ENCODE measurements at regions not wholly inside any gene's neighbourhood (a gene's known extent, or its start where the extent isn't known, plus 50 kb on each side); places are given as distances from the start of the nearest gene placed in this dataset.

GRCh38 chr5:23012842-23013241 is 159.7 kb upstream of the CDH12 start:
- no peak for DNase-seq (ENCODE audit: extremely low spot score)
- ChIA-PET POLR2A (no interaction called here), CTCF (no interaction called here)
- no peak for TF ChIP-seq CTBP1 (IDR thresholded peaks at IDR 0.05; ENCODE audit: borderline replicate concordance)
- no peak for TF ChIP-seq LEF1 (IDR thresholded peaks at IDR 0.05; ENCODE audit: borderline replicate concordance)
- TF ChIP-seq BHLHE40 (IDR thresholded peaks at IDR 0.05; ENCODE audit: borderline replicate concordance): no peak
- TF ChIP-seq PKNOX1 (IDR thresholded peaks at IDR 0.05): no peak
- TF ChIP-seq FOXK2 (IDR thresholded peaks at IDR 0.05): no peak
- TF ChIP-seq NFRKB (IDR thresholded peaks at IDR 0.05): no peak
- no peak for TF ChIP-seq SP1 (IDR thresholded peaks at IDR 0.05)
- no peak for TF ChIP-seq FOXA1 (IDR thresholded peaks at IDR 0.05)
- TF ChIP-seq TARDBP (IDR thresholded peaks at IDR 0.05): no peak
- no peak for TF ChIP-seq HDGF (IDR thresholded peaks at IDR 0.05; ENCODE audit: borderline replicate concordance)
- TF ChIP-seq L3MBTL2 (conservative IDR thresholded peaks at IDR 0.05): no peak
- no peak for TF ChIP-seq SUZ12 (IDR thresholded peaks at IDR 0.05)
- no peak for TF ChIP-seq FOXM1 (IDR thresholded peaks at IDR 0.05; ENCODE audit: borderline replicate concordance)
- no peak for TF ChIP-seq ARNT (IDR thresholded peaks at IDR 0.05)
- no peak for TF ChIP-seq ELF4 (IDR thresholded peaks at IDR 0.05)

- ChIA-PET POLR2A (no interaction called here), CTCF (no interaction called here)
- no peak for DNase-seq (ENCODE audit: extremely low spot score)
- TF ChIP-seq ZNF384 (IDR thresholded peaks at IDR 0.05) (no peak), TARDBP (IDR thresholded peaks at IDR 0.05) (no peak), LEF1 (IDR thresholded peaks at IDR 0.05; ENCODE audit: borderline replicate concordance) (no peak), ELF4 (IDR thresholded peaks at IDR 0.05) (no peak), FOXA1 (IDR thresholded peaks at IDR 0.05) (no peak), FOXM1 (IDR thresholded peaks at IDR 0.05; ENCODE audit: borderline replicate concordance) (no peak), SUZ12 (IDR thresholded peaks at IDR 0.05) (no peak), BHLHE40 (IDR thresholded peaks at IDR 0.05; ENCODE audit: borderline replicate concordance) (no peak)
These were observed 154.6 kb upstream of the CDH12 start for GRCh38 chr5:23007762-23008161.

- TF ChIP-seq L3MBTL2 (conservative IDR thresholded peaks at IDR 0.05): no peak
- no peak for TF ChIP-seq BHLHE40 (IDR thresholded peaks at IDR 0.05; ENCODE audit: borderline replicate concordance)
- no peak for TF ChIP-seq SUZ12 (IDR thresholded peaks at IDR 0.05)
- no peak for TF ChIP-seq FOXA1 (IDR thresholded peaks at IDR 0.05)
- no peak for TF ChIP-seq TARDBP (IDR thresholded peaks at IDR 0.05)
- no peak for TF ChIP-seq NFRKB (IDR thresholded peaks at IDR 0.05)
- TF ChIP-seq ARNT (IDR thresholded peaks at IDR 0.05): no peak
- TF ChIP-seq FOXM1 (IDR thresholded peaks at IDR 0.05; ENCODE audit: borderline replicate concordance): no peak
- TF ChIP-seq HDGF (IDR thresholded peaks at IDR 0.05; ENCODE audit: borderline replicate concordance): no peak
- no peak for TF ChIP-seq PKNOX1 (IDR thresholded peaks at IDR 0.05)
- TF ChIP-seq SP1 (IDR thresholded peaks at IDR 0.05): no peak
- TF ChIP-seq ZNF384 (IDR thresholded peaks at IDR 0.05): no peak
- TF ChIP-seq LEF1 (IDR thresholded peaks at IDR 0.05; ENCODE audit: borderline replicate concordance): no peak
- no peak for TF ChIP-seq CTBP1 (IDR thresholded peaks at IDR 0.05; ENCODE audit: borderline replicate concordance)
- no peak for TF ChIP-seq FOXK2 (IDR thresholded peaks at IDR 0.05)
- no peak for TF ChIP-seq ELF4 (IDR thresholded peaks at IDR 0.05)
- ChIA-PET POLR2A (no interaction called here), CTCF (no interaction called here)
- DNase-seq (ENCODE audit: extremely low spot score): no peak
These were observed 154.1 kb upstream of the CDH12 start for GRCh38 chr5:23007236-23007635.

- ChIA-PET CTCF (no interaction called here), POLR2A (no interaction called here)
- no peak for TF ChIP-seq ELF4 (IDR thresholded peaks at IDR 0.05)
- TF ChIP-seq SUZ12 (IDR thresholded peaks at IDR 0.05): no peak
- TF ChIP-seq NFRKB (IDR thresholded peaks at IDR 0.05): no peak
- no peak for TF ChIP-seq FOXM1 (IDR thresholded peaks at IDR 0.05; ENCODE audit: borderline replicate concordance)
- no peak for TF ChIP-seq HDGF (IDR thresholded peaks at IDR 0.05; ENCODE audit: borderline replicate concordance)
- no peak for TF ChIP-seq TARDBP (IDR thresholded peaks at IDR 0.05)
- no peak for TF ChIP-seq CTBP1 (IDR thresholded peaks at IDR 0.05; ENCODE audit: borderline replicate concordance)
- no peak for TF ChIP-seq FOXA1 (IDR thresholded peaks at IDR 0.05)
- TF ChIP-seq L3MBTL2 (conservative IDR thresholded peaks at IDR 0.05): no peak
- TF ChIP-seq LEF1 (IDR thresholded peaks at IDR 0.05; ENCODE audit: borderline replicate concordance): no peak
- DNase-seq (ENCODE audit: extremely low spot score): no peak
These were observed 148.0 kb upstream of the CDH12 start for GRCh38 chr5:23001120-23001519.

- TF ChIP-seq L3MBTL2 (conservative IDR thresholded peaks at IDR 0.05): no peak
- TF ChIP-seq ARNT (IDR thresholded peaks at IDR 0.05): no peak
- TF ChIP-seq SUZ12 (IDR thresholded peaks at IDR 0.05): no peak
- TF ChIP-seq NFRKB (IDR thresholded peaks at IDR 0.05): no peak
- TF ChIP-seq FOXA1 (IDR thresholded peaks at IDR 0.05): no peak
- ChIA-PET CTCF (no interaction called here), POLR2A (no interaction called here)
- no peak for DNase-seq (ENCODE audit: extremely low spot score)
These were observed 145.6 kb upstream of the CDH12 start for GRCh38 chr5:22998774-22999173.

- ChIA-PET POLR2A (no interaction called here), CTCF (no interaction called here)
- TF ChIP-seq L3MBTL2 (conservative IDR thresholded peaks at IDR 0.05) (no peak), ZNF384 (IDR thresholded peaks at IDR 0.05) (no peak), HDGF (IDR thresholded peaks at IDR 0.05; ENCODE audit: borderline replicate concordance) (no peak), FOXA1 (IDR thresholded peaks at IDR 0.05) (no peak), SP1 (IDR thresholded peaks at IDR 0.05) (no peak), ELF4 (IDR thresholded peaks at IDR 0.05) (no peak), ARNT (IDR thresholded peaks at IDR 0.05) (no peak), SUZ12 (IDR thresholded peaks at IDR 0.05) (no peak), FOXK2 (IDR thresholded peaks at IDR 0.05) (no peak), LEF1 (IDR thresholded peaks at IDR 0.05; ENCODE audit: borderline replicate concordance) (no peak), FOXM1 (IDR thresholded peaks at IDR 0.05; ENCODE audit: borderline replicate concordance) (no peak), BHLHE40 (IDR thresholded peaks at IDR 0.05; ENCODE audit: borderline replicate concordance) (no peak), CTBP1 (IDR thresholded peaks at IDR 0.05; ENCODE audit: borderline replicate concordance) (no peak)
- DNase-seq (ENCODE audit: extremely low spot score): no peak
These were observed 145.2 kb upstream of the CDH12 start for GRCh38 chr5:22998362-22998761.

- ChIA-PET POLR2A (no interaction called here), CTCF (no interaction called here)
- no peak for DNase-seq (ENCODE audit: extremely low spot score)
- TF ChIP-seq FOXM1 (IDR thresholded peaks at IDR 0.05; ENCODE audit: borderline replicate concordance): no peak
- peak; percentile 79 for TF ChIP-seq ELF4 (IDR thresholded peaks at IDR 0.05)
- no peak for TF ChIP-seq TARDBP (IDR thresholded peaks at IDR 0.05)
These were observed 135.8 kb upstream of the CDH12 start for GRCh38 chr5:22988937-22989336.

All from HEK293T (cell line).